HEK293T (cell line): ENCODE measurements at regions not wholly inside any gene's neighbourhood (a gene's known extent, or its start where the extent isn't known, plus 50 kb on each side); places are given as distances from the start of the nearest gene placed in this dataset.

Experiments
- CTBP1 ChIP-seq: fragments of 450-650 bp; IDR thresholded peaks from 2 replicates; pipeline ENCODE4 v1.6.1; 2016; ENCODE audit warnings: borderline replicate concordance
- FOXM1 ChIP-seq: fragments of 450-650 bp; IDR thresholded peaks from 2 replicates; pipeline ENCODE4 v1.6.1; 2017; ENCODE audit warnings: mild to moderate bottlenecking, borderline replicate concordance

DNA sequence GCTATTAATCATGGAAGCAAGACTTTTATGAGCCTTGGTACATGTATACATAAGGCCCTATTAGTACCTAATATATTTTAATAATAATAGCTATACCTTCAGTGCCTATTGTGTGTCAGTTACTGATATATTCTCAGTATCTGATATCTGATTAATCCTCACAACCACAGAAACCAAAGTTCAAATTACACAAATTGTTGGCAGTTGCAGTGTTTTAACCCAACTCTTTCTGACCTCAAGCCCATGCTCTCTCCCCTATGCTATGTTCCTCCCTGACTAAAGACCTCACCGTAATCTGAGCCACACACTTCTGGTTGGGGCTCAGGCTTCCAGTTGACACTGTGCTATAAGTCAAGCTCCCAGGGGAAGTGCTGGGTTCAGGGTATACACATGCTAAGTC, 214.4 kb downstream of the SPTSSA start:
- no peak for TF ChIP-seq CTBP1
- TF ChIP-seq FOXM1: no peak
